ENCODE measurements at regions not wholly inside any gene's neighbourhood (a gene's known extent, or its start where the extent isn't known, plus 50 kb on each side); places are given as distances from the start of the nearest gene placed in this dataset.

GRCh38 chr6:112899541-112899940 lies 552.4 kb downstream of the RFPL4B start:
- TF ChIP-seq GATA2 (IDR thresholded peaks at IDR 0.05; ENCODE audit: insufficient read depth, insufficient read length, low read depth, low read length) (peak; percentile 94), MYC (IDR thresholded peaks at IDR 0.05; ENCODE audit: low read depth, low read length) (no peak), FOS (IDR thresholded peaks at IDR 0.05; ENCODE audit: borderline replicate concordance, insufficient read depth, low read length) (peak; percentile 60), JUN (IDR thresholded peaks at IDR 0.05; ENCODE audit: borderline replicate concordance, insufficient read depth, insufficient read length, low read depth) (peak; percentile 13)
- Histone ChIP-seq H3K36me3 (ENCODE audit: control insufficient read depth in 2 of 2, extremely low read depth in 1 of 2, insufficient read depth in 2 of 2, low read length in 2 of 2) (no peaks in the 10 kb centered on the region), H4K20me1 (replicated peaks; ENCODE audit: control insufficient read depth, extremely low read depth, insufficient read depth, low read length) (no peaks in the 10 kb centered on the region), H2AFZ (ENCODE audit: low read depth, low read length) (no peak overlapping the region), H3K4me1 (ENCODE audit: control insufficient read depth, extremely low read depth, insufficient read depth, low read length) (peaks cover 7% of the 10 kb centered on the region), H3K79me2 (ENCODE audit: control insufficient read depth, insufficient read depth, low read length) (no peaks in the 10 kb centered on the region), H3K9me1 (replicated peaks; ENCODE audit: control insufficient read depth, extremely low read depth, insufficient read depth, low read length) (no peaks in the 10 kb centered on the region), H3K27ac (ENCODE audit: insufficient read depth, low read depth, low read length) (no peak overlapping the region), H3K4me2 (ENCODE audit: insufficient read depth, low read length) (peak overlapping the region; percentile 8), H3K9ac (replicated peaks; ENCODE audit: extremely low read depth, insufficient read depth, low read length) (no peak overlapping the region), H3K4me3 (replicated peaks in 1 of 3; ENCODE audit: insufficient read depth in 1 of 3, low read depth in 1 of 3, low read length in 3 of 3) (no peak overlapping the region), H3K27me3 (ENCODE audit: control insufficient read depth in 2 of 2, insufficient read depth in 2 of 2, low read length in 2 of 2) (no peaks in the 10 kb centered on the region), H3K9me3 (replicated peaks; ENCODE audit: control insufficient read depth, insufficient read depth, low read length) (no peaks in the 10 kb centered on the region)
- BruUV-seq (replicated peaks): no TSS peak
- CTCF ChIA-PET: no interaction called here
- peak; percentile 77 for DNase-seq (ENCODE audit: low read depth, low spot score)
- POLR2A ChIA-PET: no interaction called here
- dilution Hi-C loops (cut with MboI; ENCODE audit: extremely low pct_ligation_motif_present, low sequenced_read_pairs): no loop called here
- intact Hi-C loops (cut with micrococcal nuclease): no loop called here
- peak; percentile 55 for FAIRE-seq

- dilution Hi-C loops (cut with MboI; ENCODE audit: extremely low pct_ligation_motif_present, low sequenced_read_pairs) (no loop called here), intact Hi-C loops (cut with micrococcal nuclease) (no loop called here)
- H3K27me3 ChIP-seq (ENCODE audit: control insufficient read depth in 2 of 2, insufficient read depth in 2 of 2, low read length in 2 of 2): no peaks in the 10 kb centered on the region
- H3K27ac ChIP-seq (ENCODE audit: insufficient read depth, low read depth, low read length): no peak overlapping the region
- TF ChIP-seq EZH2 (IDR thresholded peaks at IDR 0.05; ENCODE audit: borderline replicate concordance, low read depth, low read length, severe bottlenecking): no peak
- no peak for TF ChIP-seq GATA2 (IDR thresholded peaks at IDR 0.05; ENCODE audit: insufficient read depth, insufficient read length, low read depth, low read length)
- no peak overlapping the region for H2AFZ ChIP-seq (ENCODE audit: low read depth, low read length)
- no peak overlapping the region for H3K9ac ChIP-seq (replicated peaks; ENCODE audit: extremely low read depth, insufficient read depth, low read length)
- H3K9me3 ChIP-seq (replicated peaks; ENCODE audit: control insufficient read depth, insufficient read depth, low read length): no peaks in the 10 kb centered on the region
- ChIA-PET POLR2A (no interaction called here), CTCF (no interaction called here)
- no peak overlapping the region for H3K4me3 ChIP-seq (replicated peaks in 1 of 3; ENCODE audit: insufficient read depth in 1 of 3, low read depth in 1 of 3, low read length in 3 of 3)
- no TSS peak for BruUV-seq (replicated peaks)
- no peaks in the 10 kb centered on the region for H4K20me1 ChIP-seq (replicated peaks; ENCODE audit: control insufficient read depth, extremely low read depth, insufficient read depth, low read length)
- H3K9me1 ChIP-seq (replicated peaks; ENCODE audit: control insufficient read depth, extremely low read depth, insufficient read depth, low read length): no peaks in the 10 kb centered on the region
- no peaks in the 10 kb centered on the region for H3K36me3 ChIP-seq (ENCODE audit: control insufficient read depth in 2 of 2, extremely low read depth in 1 of 2, insufficient read depth in 2 of 2, low read length in 2 of 2)
- H3K4me1 ChIP-seq (ENCODE audit: control insufficient read depth, extremely low read depth, insufficient read depth, low read length): peaks cover 7% of the 10 kb centered on the region
- FAIRE-seq: no peak
- no peaks in the 10 kb centered on the region for H3K79me2 ChIP-seq (ENCODE audit: control insufficient read depth, insufficient read depth, low read length)
- no peak for DNase-seq (ENCODE audit: low read depth, low spot score)
- H3K4me2 ChIP-seq (ENCODE audit: insufficient read depth, low read length): no peak overlapping the region
Measured at GRCh38 chr6:112903361-112903760, 556.2 kb downstream of the RFPL4B start.

All from endothelial cell of umbilical vein (primary cell).